ENCODE measurements at regions not wholly inside any gene's neighbourhood (a gene's known extent, or its start where the extent isn't known, plus 50 kb on each side); places are given as distances from the start of the nearest gene placed in this dataset.

DNA sequence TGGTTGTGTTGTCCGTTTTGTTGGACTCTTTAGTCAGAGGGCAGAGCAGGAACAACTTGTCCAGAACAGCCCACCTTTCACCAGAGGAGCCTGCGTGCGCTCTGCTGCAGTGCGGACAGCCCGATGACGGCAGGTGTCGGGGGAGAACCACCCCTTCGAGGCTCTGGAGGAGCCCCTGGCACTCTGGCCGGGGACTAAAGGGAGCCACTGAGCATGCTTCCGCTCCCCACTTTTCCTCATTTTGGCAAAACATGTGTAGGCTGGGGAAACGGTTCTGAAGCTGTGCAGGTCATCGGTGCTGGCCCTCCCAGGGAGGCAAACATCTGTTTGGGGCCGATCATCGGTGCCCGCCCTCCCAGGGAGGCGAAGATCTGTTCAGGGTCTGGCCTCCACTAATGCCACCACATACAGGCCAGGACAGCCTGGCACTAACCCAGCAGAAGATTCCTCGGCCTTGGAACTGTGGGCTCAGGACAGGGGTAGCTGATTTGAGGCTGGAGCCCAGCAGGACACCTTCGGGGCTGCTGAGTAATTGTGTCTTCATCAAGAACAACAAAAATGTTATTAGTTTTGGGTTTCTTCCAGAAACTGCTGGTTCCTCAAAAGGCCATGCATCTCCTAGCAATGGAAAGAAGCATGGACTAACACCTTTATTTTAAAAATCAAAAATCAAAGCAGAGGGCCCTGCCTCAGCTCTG lies 124.4 kb upstream of the TCERG1L start:
- TF ChIP-seq, protein P1, sequence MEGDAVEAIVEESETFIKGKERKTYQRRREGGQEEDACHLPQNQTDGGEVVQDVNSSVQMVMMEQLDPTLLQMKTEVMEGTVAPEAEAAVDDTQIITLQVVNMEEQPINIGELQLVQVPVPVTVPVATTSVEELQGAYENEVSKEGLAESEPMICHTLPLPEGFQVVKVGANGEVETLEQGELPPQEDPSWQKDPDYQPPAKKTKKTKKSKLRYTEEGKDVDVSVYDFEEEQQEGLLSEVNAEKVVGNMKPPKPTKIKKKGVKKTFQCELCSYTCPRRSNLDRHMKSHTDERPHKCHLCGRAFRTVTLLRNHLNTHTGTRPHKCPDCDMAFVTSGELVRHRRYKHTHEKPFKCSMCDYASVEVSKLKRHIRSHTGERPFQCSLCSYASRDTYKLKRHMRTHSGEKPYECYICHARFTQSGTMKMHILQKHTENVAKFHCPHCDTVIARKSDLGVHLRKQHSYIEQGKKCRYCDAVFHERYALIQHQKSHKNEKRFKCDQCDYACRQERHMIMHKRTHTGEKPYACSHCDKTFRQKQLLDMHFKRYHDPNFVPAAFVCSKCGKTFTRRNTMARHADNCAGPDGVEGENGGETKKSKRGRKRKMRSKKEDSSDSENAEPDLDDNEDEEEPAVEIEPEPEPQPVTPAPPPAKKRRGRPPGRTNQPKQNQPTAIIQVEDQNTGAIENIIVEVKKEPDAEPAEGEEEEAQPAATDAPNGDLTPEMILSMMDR (IDR thresholded peaks at IDR 0.05; ENCODE audit: low read depth, low read length), result no peak
- TF ChIP-seq POLR2A (IDR thresholded peaks at IDR 0.05; ENCODE audit: extremely low read depth, insufficient read length) (no peak), MYC (IDR thresholded peaks at IDR 0.05; ENCODE audit: low read depth, low read length) (no peak)
- TF ChIP-seq, protein P2, sequence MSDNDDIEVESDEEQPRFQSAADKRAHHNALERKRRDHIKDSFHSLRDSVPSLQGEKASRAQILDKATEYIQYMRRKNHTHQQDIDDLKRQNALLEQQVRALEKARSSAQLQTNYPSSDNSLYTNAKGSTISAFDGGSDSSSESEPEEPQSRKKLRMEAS (IDR thresholded peaks at IDR 0.05; ENCODE audit: low read depth, low read length), result no peak
- no peak for DNase-seq (ENCODE audit: low read depth)
- H3K4me3 ChIP-seq (ENCODE audit: low read depth, low read length), result no peak overlapping the region

DNA sequence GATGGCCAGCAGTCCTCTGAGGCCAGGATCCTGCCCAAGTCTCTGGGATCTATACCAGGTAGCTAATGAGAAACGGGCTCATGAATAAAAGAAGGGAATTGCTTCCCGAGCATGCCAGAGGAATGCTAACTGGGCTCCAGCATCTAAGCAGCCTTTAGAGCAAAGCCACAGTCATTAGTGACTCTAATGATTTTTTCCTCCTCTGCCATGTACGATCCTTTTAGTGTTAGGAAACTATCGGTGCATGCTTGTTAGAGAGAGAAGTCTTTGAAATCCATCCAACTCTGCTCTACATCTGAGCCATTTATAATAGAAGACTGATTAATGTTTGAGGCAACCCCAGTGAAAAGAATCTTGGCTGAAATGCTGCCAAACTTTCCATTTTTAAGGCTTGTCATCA lies 124.9 kb upstream of the TCERG1L start:
- no peak for DNase-seq (ENCODE audit: low read depth)
- TF ChIP-seq POLR2A (IDR thresholded peaks at IDR 0.05; ENCODE audit: extremely low read depth, insufficient read length) (no peak), MYC (IDR thresholded peaks at IDR 0.05; ENCODE audit: low read depth, low read length) (no peak)
- TF ChIP-seq, protein P1 (IDR thresholded peaks at IDR 0.05; ENCODE audit: low read depth, low read length), result no peak
- TF ChIP-seq, protein P2 (IDR thresholded peaks at IDR 0.05; ENCODE audit: low read depth, low read length), result no peak
- no peak overlapping the region for H3K4me3 ChIP-seq (ENCODE audit: low read depth, low read length)

DNA sequence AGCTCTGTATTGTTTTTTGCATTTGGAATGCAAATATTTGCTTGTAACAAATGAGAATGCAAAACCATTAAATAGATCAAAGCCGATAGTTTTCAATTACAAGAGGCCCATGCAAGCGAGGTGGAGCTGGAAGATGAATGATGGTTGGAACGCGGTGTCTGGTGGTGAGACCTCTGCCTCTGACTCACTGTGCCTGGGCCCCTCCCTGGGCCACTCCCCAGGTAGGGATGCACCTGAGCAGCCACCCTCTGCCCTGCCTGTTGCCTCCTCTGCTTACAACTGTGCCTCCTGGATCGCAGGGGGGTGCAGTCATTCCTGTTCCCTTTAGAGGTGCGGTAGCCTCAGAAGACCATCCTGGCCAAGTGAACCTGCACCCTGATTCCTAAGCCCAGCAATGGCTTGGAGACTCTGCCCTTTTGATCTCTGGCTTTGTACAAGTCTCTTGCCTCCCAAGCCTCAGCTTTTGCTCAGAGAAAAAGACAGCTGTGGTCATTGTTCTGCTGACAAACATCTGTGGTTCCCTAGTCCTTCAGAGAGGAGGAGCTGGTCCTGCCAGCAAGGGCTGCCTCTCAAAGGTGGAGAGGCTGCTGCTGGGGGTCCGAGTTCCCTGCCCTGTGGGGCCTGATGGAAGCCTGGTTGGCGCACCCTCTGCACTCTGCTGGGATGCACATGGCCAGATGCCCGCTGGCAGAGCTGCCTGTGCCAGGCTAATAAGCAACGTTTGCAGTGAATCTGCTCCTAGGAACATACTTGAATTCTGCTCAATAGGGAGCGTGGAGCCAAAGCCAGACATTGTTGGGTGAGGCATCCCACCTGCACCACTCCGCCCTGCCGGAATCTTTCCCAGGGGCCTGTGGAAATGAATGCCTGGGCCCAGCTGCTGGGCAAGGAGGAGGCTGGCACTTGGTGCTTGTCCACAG lies 126.3 kb upstream of the TCERG1L start:
- H3K4me3 ChIP-seq (ENCODE audit: low read depth, low read length), result no peak overlapping the region
- no peak for DNase-seq (ENCODE audit: low read depth)
- TF ChIP-seq, protein P2 (IDR thresholded peaks at IDR 0.05; ENCODE audit: low read depth, low read length), result no peak
- TF ChIP-seq, protein P1 (IDR thresholded peaks at IDR 0.05; ENCODE audit: low read depth, low read length), result no peak
- TF ChIP-seq MYC (IDR thresholded peaks at IDR 0.05; ENCODE audit: low read depth, low read length) (no peak), POLR2A (IDR thresholded peaks at IDR 0.05; ENCODE audit: extremely low read depth, insufficient read length) (no peak)

DNA sequence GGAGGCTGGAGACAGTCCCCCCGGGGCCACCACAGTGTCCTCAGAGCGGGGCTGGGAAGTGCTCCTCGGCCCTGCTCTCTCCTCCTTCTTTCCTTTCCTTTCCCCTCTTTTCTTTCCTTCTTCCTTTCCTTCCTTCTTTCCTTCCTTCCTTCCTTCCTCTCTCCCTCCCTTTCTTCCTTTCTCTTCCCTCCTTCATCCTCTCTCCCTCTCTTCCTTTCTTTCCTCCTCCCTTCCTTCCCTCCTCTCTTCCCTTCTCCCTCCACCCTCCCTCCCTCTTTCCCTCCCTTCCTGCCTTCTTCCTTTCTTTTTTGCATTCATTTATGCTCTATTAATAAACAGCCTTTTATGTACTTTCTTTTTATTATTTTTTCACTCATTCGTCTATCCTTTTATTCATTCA lies 127.1 kb upstream of the TCERG1L start:
- TF ChIP-seq POLR2A (IDR thresholded peaks at IDR 0.05; ENCODE audit: extremely low read depth, insufficient read length) (no peak), MYC (IDR thresholded peaks at IDR 0.05; ENCODE audit: low read depth, low read length) (no peak)
- TF ChIP-seq, protein P1 (IDR thresholded peaks at IDR 0.05; ENCODE audit: low read depth, low read length), result no peak
- TF ChIP-seq, protein P2 (IDR thresholded peaks at IDR 0.05; ENCODE audit: low read depth, low read length), result no peak
- no peak for DNase-seq (ENCODE audit: low read depth)

DNA sequence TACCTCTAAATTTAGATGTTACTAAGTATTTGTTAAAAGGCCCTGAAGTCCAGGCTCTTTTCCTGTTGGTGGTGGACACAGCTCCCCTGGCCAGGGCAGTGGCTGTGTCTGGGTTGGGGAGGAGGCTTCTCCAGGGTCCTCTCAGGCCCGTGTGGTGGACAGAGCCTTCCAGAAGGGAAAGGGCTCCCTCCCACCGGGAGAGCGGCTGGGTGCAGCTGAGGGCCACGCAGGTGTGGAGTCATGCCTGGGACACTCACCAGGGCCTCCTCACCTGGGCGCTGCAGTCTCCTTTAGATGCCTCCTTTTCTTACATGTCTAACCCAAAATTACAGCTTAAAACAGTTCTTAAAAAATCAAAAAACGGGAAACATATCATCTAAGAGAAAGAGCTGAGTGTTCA lies 128.2 kb upstream of the TCERG1L start:
- TF ChIP-seq MYC (IDR thresholded peaks at IDR 0.05; ENCODE audit: low read depth, low read length) (no peak), POLR2A (IDR thresholded peaks at IDR 0.05; ENCODE audit: extremely low read depth, insufficient read length) (no peak)
- TF ChIP-seq, protein P2 (IDR thresholded peaks at IDR 0.05; ENCODE audit: low read depth, low read length), result no peak
- TF ChIP-seq, protein P1 (IDR thresholded peaks at IDR 0.05; ENCODE audit: low read depth, low read length), result no peak
- DNase-seq (ENCODE audit: low read depth), result no peak
- H3K4me3 ChIP-seq (ENCODE audit: low read depth, low read length), result no peak overlapping the region

More for the DNA sequence above, 127.1 kb upstream of the TCERG1L start:
- no peak overlapping the region for H3K4me3 ChIP-seq (ENCODE audit: low read depth, low read length)

All from NB4 (cell line).